Activated CD4-positive, alpha-beta T cell treated with anti-CD3 and anti-CD28 coated beads, Interleukin-2, amount 10 ng/mL, durations not matched to agents 24 days and 14 days (primary cell): ENCODE measurements at regions not wholly inside any gene's neighbourhood (a gene's known extent, or its start where the extent isn't known, plus 50 kb on each side); places are given as distances from the start of the nearest gene placed in this dataset.

ENCODE experiments used
- DNase-seq: peaks from one replicate; pipeline ENCODE4 v3.0.0; 2022
- H3K27ac Mint-ChIP-seq: one replicate; pipeline ENCODE4 v1.8.0; 2022; ENCODE audit warnings: mild to moderate bottlenecking, mixed read lengths
- H3K27me3 Mint-ChIP-seq: one replicate; pipeline ENCODE4 v1.8.0; 2022; ENCODE audit warnings: mixed read lengths
- H3K36me3 Mint-ChIP-seq: one replicate; pipeline ENCODE4 v1.8.0; 2022; ENCODE audit warnings: low read depth, mild to moderate bottlenecking, mixed read lengths
- H3K4me1 Mint-ChIP-seq: one replicate; pipeline ENCODE4 v1.8.0; 2021; ENCODE audit warnings: mixed read lengths
- H3K4me3 Mint-ChIP-seq: one replicate; pipeline ENCODE4 v1.8.0; 2022; ENCODE audit warnings: mild to moderate bottlenecking, moderate library complexity, mixed read lengths
- H3K9me3 Mint-ChIP-seq: one replicate; pipeline ENCODE4 v1.8.0; 2021; ENCODE audit warnings: mixed read lengths
- intact Hi-C: fragments of 100-400 bp; cut with micrococcal nuclease; formaldehyde crosslinking; loops from one replicate; pipeline ENCODE4 v1.15.1; 2023

DNA sequence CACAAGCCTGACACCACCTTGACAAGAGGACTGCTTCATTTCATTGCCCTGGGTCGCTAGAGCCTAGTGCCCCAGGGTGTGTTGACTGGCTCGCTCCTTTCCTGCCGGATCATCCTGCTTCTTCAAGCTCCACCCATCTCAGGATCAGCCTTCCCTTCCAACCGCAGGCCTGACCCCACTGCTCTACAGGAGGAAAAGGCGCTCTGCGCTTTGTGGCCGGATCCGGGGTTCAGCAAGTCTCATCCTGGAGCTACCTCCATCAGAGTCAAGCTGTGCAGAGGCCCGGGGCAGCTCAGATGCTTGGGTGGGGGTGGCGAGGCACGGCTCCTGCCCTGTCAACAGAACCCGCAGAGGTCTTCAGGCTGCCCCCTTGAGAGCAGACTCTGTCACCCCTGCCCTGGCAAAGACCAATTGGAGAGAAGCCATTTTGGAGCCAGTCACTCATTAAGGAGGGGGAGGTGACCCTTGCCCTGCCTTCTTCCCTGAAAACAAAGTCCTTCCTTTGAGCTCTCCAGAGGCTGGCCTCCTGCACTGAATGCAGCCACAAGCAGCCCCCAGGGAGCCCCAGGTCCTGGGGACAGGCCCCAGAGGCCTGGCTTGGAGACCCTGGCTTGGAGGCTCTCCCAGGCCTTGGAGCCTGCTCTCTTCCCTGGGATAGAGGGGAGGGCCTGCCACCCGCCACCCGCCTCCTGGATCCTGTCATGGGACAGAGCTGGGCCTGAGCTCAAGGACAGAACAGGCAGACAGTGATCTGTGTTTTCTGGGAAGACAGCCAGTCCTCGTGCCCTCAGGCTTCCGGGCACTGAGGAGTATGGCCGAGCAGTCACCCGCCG is 80.3 kb downstream of the CPN2 start:
- peaks cover 12% of the 10 kb centered on the region for H3K27me3 Mint-ChIP-seq
- no peaks in the 10 kb centered on the region for H3K36me3 Mint-ChIP-seq
- H3K4me3 Mint-ChIP-seq: no peak overlapping the region
- no peak overlapping the region for H3K27ac Mint-ChIP-seq
- no peaks in the 10 kb centered on the region for H3K9me3 Mint-ChIP-seq
- no peak for DNase-seq
- intact Hi-C loops: no loop called here
- peaks cover 10% of the 10 kb centered on the region for H3K4me1 Mint-ChIP-seq

DNA sequence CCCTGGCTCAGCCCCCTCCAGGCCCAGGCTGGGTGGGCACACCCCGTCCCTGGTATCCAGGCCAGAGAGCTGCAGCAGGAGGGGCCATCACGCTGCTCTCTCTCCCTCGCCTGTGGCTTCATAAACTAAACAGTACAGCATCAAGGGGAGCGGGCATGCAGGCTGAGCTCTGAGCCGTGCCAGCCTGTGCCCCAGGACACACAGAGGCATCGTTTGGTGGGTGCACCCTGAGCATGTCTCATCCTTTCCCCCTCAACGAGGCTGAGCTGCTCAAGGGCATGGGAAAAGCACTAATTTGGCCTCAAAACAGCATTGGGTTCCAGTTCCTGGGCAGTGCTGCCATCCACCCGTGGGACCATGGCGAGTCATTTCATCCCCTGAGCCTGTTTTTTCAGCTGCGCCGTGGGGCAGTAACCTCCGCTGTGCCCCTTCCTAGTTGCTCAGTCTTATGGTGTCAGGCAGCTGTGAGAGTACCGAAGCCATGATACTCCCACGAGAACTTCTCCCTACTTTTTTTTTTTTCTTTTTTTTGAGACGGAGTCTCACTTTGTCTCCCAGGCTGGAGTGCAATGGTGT is 79.6 kb downstream of the CPN2 start:
- Mint-ChIP-seq H3K27me3 (peaks cover 10% of the 10 kb centered on the region), H3K36me3 (no peaks in the 10 kb centered on the region), H3K4me1 (peaks cover 12% of the 10 kb centered on the region), H3K9me3 (no peaks in the 10 kb centered on the region), H3K27ac (no peak overlapping the region), H3K4me3 (no peak overlapping the region)
- intact Hi-C loops: no loop called here
- no peak for DNase-seq

DNA sequence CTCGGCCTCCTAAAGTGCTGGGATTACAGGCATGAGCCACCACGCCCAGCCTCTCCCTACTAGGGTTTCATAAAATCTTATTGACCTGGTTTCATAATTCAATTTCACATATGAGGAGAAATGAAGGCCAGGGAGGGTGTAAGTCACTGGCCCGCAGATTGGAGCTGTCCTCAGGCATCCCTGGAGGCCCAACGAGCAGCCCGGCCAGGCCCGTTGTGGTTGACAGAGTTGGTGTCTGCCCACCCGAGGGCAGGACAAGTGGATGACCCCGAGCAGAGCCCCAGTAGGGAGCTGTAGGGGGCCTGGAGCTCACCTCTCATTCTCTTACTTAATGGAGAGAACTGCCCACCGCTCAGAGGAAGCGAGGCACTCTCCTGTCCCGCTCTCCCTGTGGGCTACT is 78.9 kb downstream of the CPN2 start:
- no peak overlapping the region for H3K4me3 Mint-ChIP-seq
- DNase-seq: no peak
- intact Hi-C loops: no loop called here

DNA sequence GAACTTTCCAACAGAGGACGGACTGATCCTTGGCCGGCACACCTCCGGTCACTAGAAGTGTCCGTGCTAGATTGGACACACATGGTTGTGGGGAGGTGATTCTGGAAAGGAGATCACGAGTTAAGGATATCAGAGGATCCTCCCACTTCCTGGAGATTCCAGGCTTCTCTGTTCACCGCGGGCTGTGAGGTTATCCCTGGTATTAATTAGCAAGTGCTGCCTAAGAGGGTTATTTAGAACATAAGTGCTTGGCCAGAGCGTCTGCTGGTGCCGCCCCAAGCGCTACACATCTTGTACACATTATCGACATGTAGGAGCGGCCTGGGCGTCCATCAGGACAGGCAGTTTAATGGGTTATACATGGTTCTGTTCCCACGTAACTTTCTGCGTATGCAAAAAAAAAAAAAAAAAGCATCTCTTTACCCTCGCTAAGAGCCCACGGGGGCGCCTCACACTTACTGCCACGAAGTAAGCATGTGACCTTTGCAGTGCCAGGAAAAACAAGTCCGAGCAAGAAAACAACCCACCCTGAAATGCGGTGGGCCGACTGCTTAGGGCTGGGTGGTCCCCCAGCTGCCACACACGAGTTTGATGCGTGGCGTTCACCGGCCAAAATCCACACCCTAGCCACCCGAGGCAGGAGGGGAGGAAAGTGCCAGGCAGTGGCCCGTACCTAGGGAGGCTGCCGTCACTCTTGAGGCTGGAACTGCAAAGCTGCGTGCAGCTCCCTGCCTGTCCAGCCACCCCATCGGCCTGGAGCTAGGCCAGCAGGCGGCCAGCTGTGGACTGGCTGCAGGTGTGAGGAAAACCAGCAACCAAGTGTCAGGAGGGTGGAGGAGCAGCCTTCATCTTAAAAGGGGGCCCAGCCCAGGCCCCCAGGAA is 78.0 kb downstream of the CPN2 start:
- no peaks in the 10 kb centered on the region for H3K9me3 Mint-ChIP-seq
- H3K4me3 Mint-ChIP-seq: no peak overlapping the region
- H3K4me1 Mint-ChIP-seq: peaks cover 12% of the 10 kb centered on the region
- intact Hi-C loops: no loop called here
- no peak for DNase-seq
- H3K27me3 Mint-ChIP-seq: peaks cover 3% of the 10 kb centered on the region
- H3K36me3 Mint-ChIP-seq: no peaks in the 10 kb centered on the region
- no peak overlapping the region for H3K27ac Mint-ChIP-seq

More for the DNA sequence above, 78.9 kb downstream of the CPN2 start:
- Mint-ChIP-seq H3K4me1 (peaks cover 12% of the 10 kb centered on the region), H3K27ac (no peak overlapping the region), H3K9me3 (no peaks in the 10 kb centered on the region), H3K36me3 (no peaks in the 10 kb centered on the region), H3K27me3 (peaks cover 7% of the 10 kb centered on the region)

DNA sequence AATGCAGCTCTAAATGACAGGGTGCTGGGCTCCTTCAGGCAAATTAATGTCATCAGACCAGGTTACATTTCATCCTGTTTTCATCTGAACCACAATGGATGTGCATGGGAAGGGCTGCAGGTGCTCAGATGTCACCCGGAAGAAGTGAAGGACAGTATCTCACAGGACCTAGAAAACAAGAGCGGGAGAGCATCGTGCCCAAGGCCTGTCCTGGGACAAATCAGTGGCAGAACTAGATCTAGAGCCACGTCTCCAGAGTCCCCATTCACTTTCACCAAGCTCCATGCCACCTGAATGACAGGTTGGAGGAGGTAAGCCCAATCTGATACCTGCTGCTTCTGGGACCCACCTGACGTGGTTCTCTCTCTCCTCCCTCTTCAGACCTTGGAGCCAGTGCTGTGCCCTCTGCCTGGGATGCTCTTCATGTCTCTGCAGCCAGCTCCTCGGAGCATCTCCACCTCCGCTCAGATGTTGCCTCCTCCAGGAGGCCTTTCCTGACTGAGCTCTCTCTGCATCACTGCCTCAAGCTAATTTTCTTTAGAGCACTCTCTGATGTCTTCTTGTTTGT is 77.3 kb downstream of the CPN2 start:
- no peak overlapping the region for H3K27ac Mint-ChIP-seq
- no peaks in the 10 kb centered on the region for H3K9me3 Mint-ChIP-seq
- intact Hi-C loops: no loop called here
- no peak overlapping the region for H3K4me3 Mint-ChIP-seq
- H3K36me3 Mint-ChIP-seq: no peaks in the 10 kb centered on the region
- H3K4me1 Mint-ChIP-seq: peaks cover 12% of the 10 kb centered on the region
- H3K27me3 Mint-ChIP-seq: peaks cover under 1% of the 10 kb centered on the region
- no peak for DNase-seq

DNA sequence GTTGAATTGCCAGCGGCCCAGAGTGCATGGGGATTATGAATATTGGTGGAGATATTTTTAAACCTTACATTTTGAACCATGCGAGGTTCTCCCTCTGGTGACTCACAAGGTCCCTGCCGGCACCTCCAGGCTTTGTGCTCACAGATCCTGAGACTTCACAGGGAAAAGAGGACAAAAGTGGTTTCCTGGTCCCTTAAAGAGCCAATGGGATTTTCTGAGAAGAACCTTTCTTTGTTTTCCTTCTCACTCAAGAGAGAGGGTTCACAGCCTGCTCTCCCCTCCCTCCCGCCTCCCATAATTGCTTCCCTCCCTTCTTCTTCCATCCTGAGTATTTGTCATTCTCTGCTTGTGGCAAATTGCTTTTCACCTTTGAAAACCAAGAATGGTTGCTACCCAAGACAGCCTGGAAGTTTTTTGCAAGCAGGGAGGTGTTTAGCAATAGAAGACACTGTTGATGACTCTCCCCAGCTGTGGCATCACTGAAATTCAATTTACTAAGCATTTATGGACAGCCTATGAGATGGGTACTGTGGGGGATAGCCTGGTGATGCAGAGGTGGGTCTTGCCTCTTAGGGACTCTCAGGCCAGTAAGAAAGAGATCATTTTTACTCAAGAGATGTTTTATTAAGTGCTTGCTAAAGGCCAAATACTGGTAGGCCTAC is 76.6 kb downstream of the CPN2 start:
- no peaks in the 10 kb centered on the region for H3K36me3 Mint-ChIP-seq
- H3K4me3 Mint-ChIP-seq: no peak overlapping the region
- peak overlapping the region; percentile 74 for H3K27ac Mint-ChIP-seq
- intact Hi-C loops: no loop called here
- H3K27me3 Mint-ChIP-seq: peaks cover 1% of the 10 kb centered on the region
- peaks cover 12% of the 10 kb centered on the region for H3K4me1 Mint-ChIP-seq
- H3K9me3 Mint-ChIP-seq: no peaks in the 10 kb centered on the region
- DNase-seq: no peak

DNA sequence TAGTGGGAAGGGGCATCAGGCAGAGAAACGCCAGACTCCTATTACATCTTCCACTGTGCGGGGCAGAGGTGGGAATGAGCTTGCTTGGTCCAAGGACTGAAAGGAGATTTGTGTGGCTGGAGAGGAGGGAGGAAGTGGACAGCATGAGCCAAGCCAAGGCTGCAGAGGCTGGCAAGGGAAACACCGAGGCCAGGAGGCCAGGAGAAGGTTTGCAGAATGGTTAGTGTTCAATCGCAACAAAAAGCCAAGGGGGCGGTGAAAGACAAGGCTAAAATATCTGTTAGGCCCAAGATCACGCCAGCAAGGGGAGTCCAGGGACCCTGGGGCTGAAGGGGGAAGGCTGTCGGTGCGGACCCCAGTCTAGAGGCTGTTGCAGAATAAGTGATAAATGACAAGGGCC is 75.8 kb downstream of the CPN2 start:
- Mint-ChIP-seq H3K9me3 (no peaks in the 10 kb centered on the region), H3K4me3 (no peak overlapping the region), H3K27me3 (peaks cover 1% of the 10 kb centered on the region), H3K27ac (peak overlapping the region; percentile 74), H3K4me1 (peaks cover 9% of the 10 kb centered on the region), H3K36me3 (no peaks in the 10 kb centered on the region)
- intact Hi-C loops: no loop called here
- no peak for DNase-seq

DNA sequence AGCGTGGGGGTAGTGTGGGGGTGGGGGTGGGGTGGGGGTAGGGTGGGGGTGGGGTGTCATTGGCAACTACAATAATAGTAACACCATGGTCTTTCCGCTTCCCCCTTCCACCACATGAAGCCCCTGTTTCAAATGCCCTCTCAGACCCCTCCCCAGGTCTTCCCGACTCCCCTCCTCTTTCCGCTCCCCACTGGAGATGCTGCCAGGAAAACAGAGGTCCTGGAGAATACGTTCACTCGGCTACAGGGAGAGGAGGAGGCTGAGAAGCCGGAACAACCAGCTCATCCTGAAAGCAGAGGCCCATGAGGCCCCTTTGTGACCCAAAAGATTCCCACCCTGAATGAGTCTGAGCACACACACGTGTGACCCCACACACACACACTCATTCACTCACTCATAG is 75.4 kb downstream of the CPN2 start:
- no peak for DNase-seq
- H3K9me3 Mint-ChIP-seq: no peaks in the 10 kb centered on the region
- H3K27me3 Mint-ChIP-seq: peaks cover 1% of the 10 kb centered on the region
- no peak overlapping the region for H3K4me3 Mint-ChIP-seq
- intact Hi-C loops: no loop called here
- H3K36me3 Mint-ChIP-seq: no peaks in the 10 kb centered on the region
- H3K27ac Mint-ChIP-seq: no peak overlapping the region
- H3K4me1 Mint-ChIP-seq: peaks cover 9% of the 10 kb centered on the region

DNA sequence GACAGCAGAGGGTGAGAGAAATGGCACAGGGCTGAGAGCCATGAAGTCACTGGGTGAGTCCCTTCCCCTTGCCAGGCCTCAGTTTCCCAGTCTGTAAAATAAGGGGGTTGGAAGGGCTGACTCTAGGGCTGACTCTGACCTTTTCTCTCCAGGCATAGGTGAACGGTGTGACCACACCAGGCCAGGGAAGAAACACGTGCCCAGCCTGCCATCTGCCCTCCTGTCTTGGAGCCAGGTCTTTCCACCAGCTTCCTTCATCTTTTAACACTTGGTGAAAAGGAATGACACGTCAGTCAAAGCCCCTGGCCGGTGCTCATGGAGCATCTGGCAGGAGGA is 74.4 kb downstream of the CPN2 start:
- H3K4me1 Mint-ChIP-seq: peaks cover 9% of the 10 kb centered on the region
- H3K4me3 Mint-ChIP-seq: no peak overlapping the region
- no peak overlapping the region for H3K27ac Mint-ChIP-seq
- H3K27me3 Mint-ChIP-seq: peaks cover 1% of the 10 kb centered on the region
- H3K36me3 Mint-ChIP-seq: no peaks in the 10 kb centered on the region
- intact Hi-C loops: no loop called here
- no peak for DNase-seq
- H3K9me3 Mint-ChIP-seq: no peaks in the 10 kb centered on the region

DNA sequence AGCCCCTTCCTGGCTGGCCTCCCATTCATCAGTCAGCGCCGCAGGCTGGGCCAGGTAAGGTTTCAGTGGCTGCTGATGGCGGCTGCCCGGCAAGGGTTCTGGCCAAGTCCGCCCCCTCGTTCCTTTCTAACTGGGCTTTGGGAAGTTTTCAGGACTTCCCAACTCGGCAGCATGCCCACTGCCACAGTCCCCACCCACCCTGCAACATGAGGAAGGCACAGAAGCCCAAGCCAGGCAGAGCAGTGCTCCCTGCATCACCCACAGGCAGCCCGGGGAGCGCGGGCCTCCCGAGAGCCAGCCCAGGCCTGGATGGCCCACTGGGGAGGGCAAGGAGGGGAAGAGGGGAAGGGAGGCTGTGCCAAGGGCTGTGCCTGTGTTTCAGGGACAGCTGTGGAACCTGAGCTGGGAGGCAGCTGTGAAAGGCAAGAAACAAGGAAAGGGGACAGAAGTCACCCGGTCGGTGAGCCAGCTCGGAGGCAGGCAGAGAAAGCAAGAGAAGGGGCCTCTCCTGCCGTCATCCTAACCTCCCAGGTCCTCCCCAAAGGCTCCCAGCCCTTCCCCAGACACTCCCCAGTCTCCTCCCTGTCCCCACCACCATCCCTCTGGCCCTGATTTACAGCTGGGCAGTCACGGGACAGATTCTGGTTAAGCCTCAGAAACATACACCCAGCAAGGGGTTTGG is 73.9 kb downstream of the CPN2 start:
- intact Hi-C loops: no loop called here
- H3K9me3 Mint-ChIP-seq: no peaks in the 10 kb centered on the region
- H3K4me3 Mint-ChIP-seq: no peak overlapping the region
- H3K27ac Mint-ChIP-seq: no peak overlapping the region
- H3K4me1 Mint-ChIP-seq: peaks cover 9% of the 10 kb centered on the region
- no peak for DNase-seq
- no peaks in the 10 kb centered on the region for H3K36me3 Mint-ChIP-seq
- peaks cover 1% of the 10 kb centered on the region for H3K27me3 Mint-ChIP-seq

DNA sequence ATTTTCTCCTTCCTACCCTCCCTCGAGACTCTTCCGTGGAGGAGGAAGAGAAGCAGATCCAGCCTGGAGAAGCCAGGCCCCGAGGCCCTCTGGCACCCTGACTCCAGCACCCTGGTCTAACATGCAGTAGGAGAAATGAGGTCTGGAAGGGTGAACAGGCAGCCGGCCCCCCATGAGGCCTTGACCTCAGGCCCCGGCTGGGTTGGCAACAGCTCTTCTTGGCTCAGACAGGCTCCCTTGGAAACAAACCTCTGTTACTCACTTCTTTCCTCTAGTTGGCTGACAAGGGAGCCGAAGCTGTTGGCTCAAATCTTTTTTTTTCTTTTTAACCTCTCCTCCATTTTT is 73.4 kb downstream of the CPN2 start:
- H3K9me3 Mint-ChIP-seq: no peaks in the 10 kb centered on the region
- peaks cover 1% of the 10 kb centered on the region for H3K27me3 Mint-ChIP-seq
- no peaks in the 10 kb centered on the region for H3K36me3 Mint-ChIP-seq
- intact Hi-C loops: no loop called here
- no peak for DNase-seq
- no peak overlapping the region for H3K4me3 Mint-ChIP-seq
- H3K4me1 Mint-ChIP-seq: peaks cover 9% of the 10 kb centered on the region
- no peak overlapping the region for H3K27ac Mint-ChIP-seq

DNA sequence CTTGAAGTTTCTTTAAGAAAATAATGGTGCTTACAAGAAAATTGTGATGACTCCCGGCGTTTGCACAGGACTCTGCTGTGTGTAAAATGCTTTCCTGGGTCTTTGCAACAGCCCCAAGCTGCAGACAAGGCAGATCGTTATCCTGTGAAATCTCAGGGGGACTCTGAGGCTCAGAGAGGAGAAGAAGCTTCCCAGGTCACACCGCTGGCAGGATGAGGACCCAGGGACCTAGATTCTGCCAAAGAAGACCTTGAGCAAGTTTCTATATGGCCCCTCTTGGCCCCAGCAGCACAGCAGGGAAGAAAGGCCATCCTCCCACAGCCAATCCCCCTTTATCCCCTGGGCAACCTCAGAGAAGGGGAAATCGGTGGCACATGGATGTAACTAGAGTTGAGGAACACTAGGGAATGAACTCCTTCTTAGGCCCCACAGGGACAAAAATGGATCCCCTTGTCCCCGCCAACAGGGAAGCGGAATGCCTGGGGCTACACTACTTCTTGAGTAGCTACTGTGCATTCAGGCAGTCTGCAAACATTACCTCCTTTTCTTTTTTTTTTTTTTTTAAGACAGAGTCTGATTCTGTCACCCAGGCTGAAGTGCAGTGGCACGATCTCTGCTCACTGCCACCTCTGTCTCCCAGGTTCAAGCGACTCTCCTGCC is 72.8 kb downstream of the CPN2 start:
- no peak overlapping the region for H3K27ac Mint-ChIP-seq
- intact Hi-C loops: no loop called here
- H3K4me3 Mint-ChIP-seq: no peak overlapping the region
- H3K27me3 Mint-ChIP-seq: peaks cover 1% of the 10 kb centered on the region
- DNase-seq: no peak
- no peaks in the 10 kb centered on the region for H3K9me3 Mint-ChIP-seq
- H3K36me3 Mint-ChIP-seq: no peaks in the 10 kb centered on the region
- peaks cover 9% of the 10 kb centered on the region for H3K4me1 Mint-ChIP-seq

DNA sequence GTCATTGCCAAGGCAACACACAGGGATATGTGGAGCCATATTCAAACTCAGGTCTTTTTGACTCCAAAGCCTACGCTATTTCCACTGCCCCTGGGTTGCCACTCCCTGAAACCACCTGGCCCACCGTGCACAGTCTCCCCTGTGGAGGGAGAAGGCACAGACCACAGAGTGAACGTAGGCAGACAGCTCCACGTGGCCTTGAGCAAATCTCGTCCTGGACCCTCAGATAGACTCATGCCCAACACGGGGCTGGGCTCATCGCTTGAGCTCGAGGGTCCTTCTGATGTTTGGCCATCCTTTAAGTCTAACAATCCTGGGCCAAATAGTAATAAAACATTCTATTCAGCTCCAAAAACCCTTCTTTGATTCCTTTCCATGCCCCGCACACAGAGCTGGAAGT is 72.0 kb downstream of the CPN2 start:
- Mint-ChIP-seq H3K36me3 (no peaks in the 10 kb centered on the region), H3K27me3 (peaks cover 1% of the 10 kb centered on the region), H3K27ac (no peak overlapping the region), H3K9me3 (no peaks in the 10 kb centered on the region), H3K4me1 (peaks cover 9% of the 10 kb centered on the region), H3K4me3 (no peak overlapping the region)
- no peak for DNase-seq
- intact Hi-C loops: no loop called here
